ENCODE measurements at regions not wholly inside any gene's neighbourhood (a gene's known extent, or its start where the extent isn't known, plus 50 kb on each side); places are given as distances from the start of the nearest gene placed in this dataset.

DNA sequence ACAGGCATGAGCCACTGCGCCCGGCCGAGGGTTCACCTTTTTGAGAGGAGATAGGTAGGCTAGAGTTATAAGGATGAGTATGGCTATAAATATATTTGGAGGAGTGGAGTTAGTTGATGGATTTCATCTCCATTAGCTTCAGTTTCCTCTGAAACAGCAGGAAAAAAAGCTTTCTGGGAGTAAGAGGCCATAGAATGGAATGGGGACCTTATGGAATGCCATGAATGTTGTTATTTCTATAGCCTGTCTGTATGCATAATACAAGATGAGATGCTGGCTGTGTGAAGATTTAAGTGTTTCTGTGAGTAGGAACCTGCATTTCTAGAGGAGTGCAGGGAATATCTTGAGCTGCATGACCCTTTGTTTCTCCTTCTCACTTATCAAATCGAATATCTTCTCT, 114.9 kb upstream of the ARX start:
- peaks cover 0 to 5% (median 0%) of the 10 kb centered on the region in 5 experiments for H3K9me3 ChIP-seq (ENCODE audit: control extremely low read depth in 1 of 5, control insufficient read depth in 4 of 5, insufficient read depth in 2 of 5, low read depth in 1 of 5, low read length in 4 of 5)
- DNase-seq: no peak
- no peak overlapping the region for H3K4me3 ChIP-seq (ENCODE audit: control insufficient read depth in 1 of 7, extremely low read depth in 1 of 7, insufficient read depth in 4 of 7, low read depth in 2 of 7, low read length in 6 of 7)
- no peak overlapping the region for H3K27ac ChIP-seq (ENCODE audit: insufficient read depth in 1 of 2, low read depth in 1 of 2, low read length in 2 of 2, poor library complexity in 1 of 2, severe bottlenecking in 2 of 2)
- ChIA-PET CTCF (no interaction called here), POLR2A (no interaction called here)
- 80% methylated on average over 1 of the region's 4 CpGs for WGBS (ENCODE audit: insufficient coverage)
- H3K4me1 ChIP-seq (ENCODE audit: control extremely low read depth in 1 of 4, control insufficient read depth in 4 of 4, insufficient read depth in 4 of 4, low read length in 3 of 4): no peaks in the 10 kb centered on the region
- H3K36me3 ChIP-seq (ENCODE audit: control insufficient read depth in 4 of 4, insufficient read depth in 4 of 4, low read length in 3 of 4): no peaks in the 10 kb centered on the region
- H3K27me3 ChIP-seq (replicated peaks in 2 of 5; ENCODE audit: control insufficient read depth in 4 of 5, insufficient read depth in 5 of 5, low read length in 4 of 5): peaks cover 0 to 3% (median 0%) of the 10 kb centered on the region in 5 experiments

DNA sequence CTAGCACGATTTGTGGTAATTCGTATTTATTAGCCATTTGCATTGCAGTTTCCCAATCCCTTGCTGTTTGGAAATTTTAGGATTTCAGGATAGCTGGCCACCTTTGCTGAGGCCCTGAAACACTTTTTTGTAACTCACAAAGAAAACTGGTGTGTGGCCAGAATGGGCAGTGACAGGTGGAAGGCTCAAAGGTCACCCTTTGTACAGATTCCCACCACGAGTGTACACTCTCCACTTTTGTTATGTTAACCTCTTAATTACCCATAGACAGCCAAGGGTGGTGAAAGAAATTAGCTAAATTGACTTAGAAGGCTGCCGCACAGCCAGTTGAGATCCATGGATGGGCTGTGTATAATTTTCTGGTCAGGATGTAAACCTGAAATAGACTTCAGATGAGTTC, 109.7 kb upstream of the ARX start:
- no peaks in the 10 kb centered on the region for H3K36me3 ChIP-seq (ENCODE audit: control insufficient read depth in 4 of 4, insufficient read depth in 4 of 4, low read length in 3 of 4)
- peaks cover 0 to 3% (median 0%) of the 10 kb centered on the region in 5 experiments for H3K27me3 ChIP-seq (replicated peaks in 2 of 5; ENCODE audit: control insufficient read depth in 4 of 5, insufficient read depth in 5 of 5, low read length in 4 of 5)
- H3K4me1 ChIP-seq (ENCODE audit: control extremely low read depth in 1 of 4, control insufficient read depth in 4 of 4, insufficient read depth in 4 of 4, low read length in 3 of 4): no peaks in the 10 kb centered on the region
- CTCF ChIA-PET: no interaction called here
- H3K4me3 ChIP-seq (ENCODE audit: control insufficient read depth in 1 of 7, extremely low read depth in 1 of 7, insufficient read depth in 4 of 7, low read depth in 2 of 7, low read length in 6 of 7): no peak overlapping the region
- no peak for DNase-seq
- WGBS (ENCODE audit: insufficient coverage): 95% methylated on average over 3 of the region's 4 CpGs
- H3K27ac ChIP-seq (ENCODE audit: insufficient read depth in 1 of 2, low read depth in 1 of 2, low read length in 2 of 2, poor library complexity in 1 of 2, severe bottlenecking in 2 of 2): no peak overlapping the region
- peaks cover 0 to 1% (median 0%) of the 10 kb centered on the region in 5 experiments for H3K9me3 ChIP-seq (ENCODE audit: control extremely low read depth in 1 of 5, control insufficient read depth in 4 of 5, insufficient read depth in 2 of 5, low read depth in 1 of 5, low read length in 4 of 5)
- POLR2A ChIA-PET: no interaction called here

DNA sequence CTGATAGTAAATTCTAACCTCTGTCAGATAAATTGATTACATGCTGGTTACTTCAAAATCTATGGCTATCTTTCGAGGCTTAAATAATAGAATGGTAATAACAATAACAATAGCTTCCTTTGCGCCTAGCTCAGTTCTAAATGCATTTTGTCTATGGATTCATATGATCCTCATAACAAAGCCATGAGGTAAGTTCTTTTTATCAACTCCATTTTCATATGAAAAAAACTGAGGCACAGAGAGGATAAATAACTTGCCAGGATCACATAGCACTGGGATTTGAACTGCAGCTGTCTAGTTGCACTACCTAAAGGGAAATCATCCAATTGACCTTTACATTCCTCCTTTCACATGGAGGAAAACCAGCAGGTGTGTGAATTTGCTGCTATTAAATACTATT, 108.6 kb upstream of the ARX start:
- Histone ChIP-seq H3K9me3 (ENCODE audit: control extremely low read depth in 1 of 5, control insufficient read depth in 4 of 5, insufficient read depth in 2 of 5, low read depth in 1 of 5, low read length in 4 of 5) (peaks cover 0 to 1% (median 0%) of the 10 kb centered on the region in 5 experiments), H3K4me1 (ENCODE audit: control extremely low read depth in 1 of 4, control insufficient read depth in 4 of 4, insufficient read depth in 4 of 4, low read length in 3 of 4) (no peaks in the 10 kb centered on the region), H3K36me3 (ENCODE audit: control insufficient read depth in 4 of 4, insufficient read depth in 4 of 4, low read length in 3 of 4) (no peaks in the 10 kb centered on the region), H3K4me3 (ENCODE audit: control insufficient read depth in 1 of 7, extremely low read depth in 1 of 7, insufficient read depth in 4 of 7, low read depth in 2 of 7, low read length in 6 of 7) (no peak overlapping the region), H3K27ac (ENCODE audit: insufficient read depth in 1 of 2, low read depth in 1 of 2, low read length in 2 of 2, poor library complexity in 1 of 2, severe bottlenecking in 2 of 2) (no peak overlapping the region), H3K27me3 (replicated peaks in 2 of 5; ENCODE audit: control insufficient read depth in 4 of 5, insufficient read depth in 5 of 5, low read length in 4 of 5) (peaks cover 0 to 3% (median 0%) of the 10 kb centered on the region in 5 experiments)
- CTCF ChIA-PET: no interaction called here
- no peak for DNase-seq
- WGBS (ENCODE audit: insufficient coverage): no CpG with 5 or more reads among the region's 2 CpGs
- POLR2A ChIA-PET: no interaction called here

DNA sequence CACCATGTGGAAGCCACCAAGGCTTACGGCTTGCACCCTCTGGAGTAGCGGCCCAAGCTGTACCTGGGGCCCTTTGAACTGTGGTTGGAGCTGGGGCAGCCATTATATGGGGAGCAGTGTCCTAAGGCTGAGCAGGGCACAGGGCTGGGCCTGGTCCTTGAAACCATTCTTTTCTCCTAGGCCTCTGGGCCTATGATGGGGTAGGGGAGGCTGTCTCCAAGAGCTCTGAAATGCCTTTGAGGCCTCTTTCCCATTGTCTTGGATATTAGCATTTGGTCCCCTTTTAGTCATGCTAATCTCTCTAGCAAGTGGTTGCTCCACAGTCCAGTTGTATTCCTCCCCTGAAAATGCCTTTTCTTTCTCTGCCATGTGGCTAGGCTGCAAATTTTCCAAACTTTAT, 96.4 kb upstream of the ARX start:
- no peaks in the 10 kb centered on the region for H3K27me3 ChIP-seq (replicated peaks in 2 of 5; ENCODE audit: control insufficient read depth in 4 of 5, insufficient read depth in 5 of 5, low read length in 4 of 5)
- H3K4me3 ChIP-seq (ENCODE audit: control insufficient read depth in 1 of 7, extremely low read depth in 1 of 7, insufficient read depth in 4 of 7, low read depth in 2 of 7, low read length in 6 of 7): no peak overlapping the region
- no peaks in the 10 kb centered on the region for H3K36me3 ChIP-seq (ENCODE audit: control insufficient read depth in 4 of 4, insufficient read depth in 4 of 4, low read length in 3 of 4)
- H3K9me3 ChIP-seq (ENCODE audit: control extremely low read depth in 1 of 5, control insufficient read depth in 4 of 5, insufficient read depth in 2 of 5, low read depth in 1 of 5, low read length in 4 of 5): no peaks in the 10 kb centered on the region
- 100% methylated on average over 2 of the region's 2 CpGs for WGBS (ENCODE audit: insufficient coverage)
- DNase-seq: no peak
- CTCF ChIA-PET: no interaction called here
- POLR2A ChIA-PET: no interaction called here
- H3K4me1 ChIP-seq (ENCODE audit: control extremely low read depth in 1 of 4, control insufficient read depth in 4 of 4, insufficient read depth in 4 of 4, low read length in 3 of 4): no peaks in the 10 kb centered on the region
- no peak overlapping the region for H3K27ac ChIP-seq (ENCODE audit: insufficient read depth in 1 of 2, low read depth in 1 of 2, low read length in 2 of 2, poor library complexity in 1 of 2, severe bottlenecking in 2 of 2)

DNA sequence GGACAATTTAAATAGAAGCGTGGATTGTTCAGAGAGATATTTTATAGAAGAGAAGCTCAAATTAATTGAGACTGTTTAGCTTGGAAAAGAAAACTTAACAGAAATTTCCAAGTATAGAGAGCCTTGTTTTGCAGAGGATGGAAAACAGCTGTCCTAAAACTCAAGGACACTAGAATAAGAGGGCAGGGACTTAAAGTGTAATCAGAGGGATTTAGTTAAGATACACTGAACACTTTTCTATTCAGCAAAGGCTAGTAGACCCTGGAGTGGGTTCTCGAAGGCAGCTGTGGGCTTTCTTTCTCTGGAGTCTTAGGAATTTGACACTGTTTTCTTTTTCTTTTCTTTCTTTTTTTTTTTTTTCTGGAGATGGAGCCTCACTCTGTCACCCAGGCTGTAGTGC, 92.7 kb upstream of the ARX start:
- no peaks in the 10 kb centered on the region for H3K9me3 ChIP-seq (ENCODE audit: control extremely low read depth in 1 of 5, control insufficient read depth in 4 of 5, insufficient read depth in 2 of 5, low read depth in 1 of 5, low read length in 4 of 5)
- H3K36me3 ChIP-seq (ENCODE audit: control insufficient read depth in 4 of 4, insufficient read depth in 4 of 4, low read length in 3 of 4): no peaks in the 10 kb centered on the region
- ChIA-PET POLR2A (no interaction called here), CTCF (no interaction called here)
- no peaks in the 10 kb centered on the region for H3K27me3 ChIP-seq (replicated peaks in 2 of 5; ENCODE audit: control insufficient read depth in 4 of 5, insufficient read depth in 5 of 5, low read length in 4 of 5)
- no peak for DNase-seq
- H3K4me3 ChIP-seq (ENCODE audit: control insufficient read depth in 1 of 7, extremely low read depth in 1 of 7, insufficient read depth in 4 of 7, low read depth in 2 of 7, low read length in 6 of 7): no peak overlapping the region
- no peaks in the 10 kb centered on the region for H3K4me1 ChIP-seq (ENCODE audit: control extremely low read depth in 1 of 4, control insufficient read depth in 4 of 4, insufficient read depth in 4 of 4, low read length in 3 of 4)
- H3K27ac ChIP-seq (ENCODE audit: insufficient read depth in 1 of 2, low read depth in 1 of 2, low read length in 2 of 2, poor library complexity in 1 of 2, severe bottlenecking in 2 of 2): no peak overlapping the region
- 100% methylated on average over 1 of the region's 2 CpGs for WGBS (ENCODE audit: insufficient coverage)

DNA sequence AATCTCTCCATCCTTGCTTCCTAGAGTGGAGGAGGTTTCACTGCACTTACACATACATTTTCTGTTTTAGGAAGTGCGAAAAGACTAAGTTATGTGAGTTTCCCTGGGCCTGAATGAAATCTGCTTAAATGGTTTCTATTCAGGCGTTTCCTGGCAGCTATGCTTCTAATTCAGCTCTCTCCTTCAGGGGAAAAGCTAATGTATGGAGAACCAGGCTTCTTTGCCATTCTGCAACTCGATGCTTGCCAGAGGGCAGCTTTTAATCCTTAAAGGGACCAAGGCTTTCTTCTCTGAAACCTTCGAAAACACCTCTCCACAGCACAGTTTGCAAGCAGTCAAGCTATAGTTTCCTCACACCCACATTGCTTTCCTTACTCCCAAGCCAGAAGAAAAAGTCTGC, 89.5 kb upstream of the ARX start:
- Histone ChIP-seq H3K36me3 (ENCODE audit: control insufficient read depth in 4 of 4, insufficient read depth in 4 of 4, low read length in 3 of 4) (no peaks in the 10 kb centered on the region), H3K4me3 (ENCODE audit: control insufficient read depth in 1 of 7, extremely low read depth in 1 of 7, insufficient read depth in 4 of 7, low read depth in 2 of 7, low read length in 6 of 7) (no peak overlapping the region), H3K27ac (ENCODE audit: insufficient read depth in 1 of 2, low read depth in 1 of 2, low read length in 2 of 2, poor library complexity in 1 of 2, severe bottlenecking in 2 of 2) (no peak overlapping the region), H3K4me1 (ENCODE audit: control extremely low read depth in 1 of 4, control insufficient read depth in 4 of 4, insufficient read depth in 4 of 4, low read length in 3 of 4) (no peaks in the 10 kb centered on the region), H3K27me3 (replicated peaks in 2 of 5; ENCODE audit: control insufficient read depth in 4 of 5, insufficient read depth in 5 of 5, low read length in 4 of 5) (no peaks in the 10 kb centered on the region), H3K9me3 (ENCODE audit: control extremely low read depth in 1 of 5, control insufficient read depth in 4 of 5, insufficient read depth in 2 of 5, low read depth in 1 of 5, low read length in 4 of 5) (no peaks in the 10 kb centered on the region)
- ChIA-PET CTCF (no interaction called here), POLR2A (no interaction called here)
- DNase-seq: no peak
- WGBS (ENCODE audit: insufficient coverage): 45% methylated on average over 2 of the region's 4 CpGs

DNA sequence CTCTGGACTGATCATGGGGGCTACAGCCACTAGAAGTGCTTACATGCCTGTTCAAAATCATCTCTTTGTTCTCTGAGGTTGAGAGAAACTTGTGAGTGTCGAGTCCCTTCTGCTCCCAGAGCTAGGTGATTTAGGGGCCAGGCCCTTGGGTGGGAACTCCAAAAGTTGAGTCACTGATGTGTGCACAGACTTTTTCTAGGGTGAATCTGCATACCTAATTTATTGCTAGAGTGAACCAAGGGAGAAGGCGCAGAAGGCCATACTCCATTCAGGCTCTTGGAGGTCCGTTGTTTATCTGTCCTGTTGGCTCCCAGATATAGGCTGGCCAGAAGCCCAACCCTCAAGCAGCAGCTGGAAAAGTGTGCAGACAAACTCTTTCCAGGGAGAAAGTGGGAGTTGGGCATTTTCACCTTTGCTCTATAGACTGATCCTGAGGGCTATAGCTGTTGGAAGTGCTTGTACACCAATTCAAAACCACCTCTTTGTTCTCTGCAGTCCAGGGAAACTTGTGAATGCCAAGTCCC, 80.8 kb upstream of the ARX start:
- Histone ChIP-seq H3K4me3 (ENCODE audit: control insufficient read depth in 1 of 7, extremely low read depth in 1 of 7, insufficient read depth in 4 of 7, low read depth in 2 of 7, low read length in 6 of 7) (no peak overlapping the region), H3K36me3 (ENCODE audit: control insufficient read depth in 4 of 4, insufficient read depth in 4 of 4, low read length in 3 of 4) (no peaks in the 10 kb centered on the region), H3K9me3 (ENCODE audit: control extremely low read depth in 1 of 5, control insufficient read depth in 4 of 5, insufficient read depth in 2 of 5, low read depth in 1 of 5, low read length in 4 of 5) (no peaks in the 10 kb centered on the region), H3K27ac (ENCODE audit: insufficient read depth in 1 of 2, low read depth in 1 of 2, low read length in 2 of 2, poor library complexity in 1 of 2, severe bottlenecking in 2 of 2) (no peak overlapping the region), H3K4me1 (ENCODE audit: control extremely low read depth in 1 of 4, control insufficient read depth in 4 of 4, insufficient read depth in 4 of 4, low read length in 3 of 4) (no peaks in the 10 kb centered on the region), H3K27me3 (replicated peaks in 2 of 5; ENCODE audit: control insufficient read depth in 4 of 5, insufficient read depth in 5 of 5, low read length in 4 of 5) (no peaks in the 10 kb centered on the region)
- 73% methylated on average over 3 of the region's 3 CpGs for WGBS (ENCODE audit: insufficient coverage)
- DNase-seq: no peak
- POLR2A ChIA-PET: no interaction called here
- CTCF ChIA-PET: no interaction called here

All from common myeloid progenitor, CD34-positive (primary cell).